GM12878 (cell line): ENCODE measurements at regions not wholly inside any gene's neighbourhood (a gene's known extent, or its start where the extent isn't known, plus 50 kb on each side); places are given as distances from the start of the nearest gene placed in this dataset.

Experiments used
- BHLHE40 ChIP-seq, 2 experiments: fragments of 450-650 bp in 1 of 2; IDR thresholded peaks; 2 replicates each; pipeline ENCODE4 v1.6.1; 2011 to 2017; ENCODE audit warnings: low read depth in 2 of 2, borderline replicate concordance in 1 of 2, improper control_type of control experiment in 1 of 2, low read length in 1 of 2, mild to moderate bottlenecking in 1 of 2
- EP300 ChIP-seq, 2 experiments: fragments of 150-350 bp in 1 of 2; IDR thresholded peaks; 2 replicates each; pipeline ENCODE4 v1.6.1; 2011 to 2012; ENCODE audit warnings: low read depth in 2 of 2, low read length in 2 of 2, borderline replicate concordance in 1 of 2, improper control_type of control experiment in 1 of 2, inconsistent platforms in 1 of 2; ENCODE audit not compliant: control insufficient read depth in 1 of 2
- EZH2 ChIP-seq: IDR thresholded peaks from 2 replicates; pipeline ENCODE4 v1.6.1; 2012; ENCODE audit warnings: low read depth, mild to moderate bottlenecking, control low read depth, inconsistent platforms, low read length, borderline replicate concordance; ENCODE audit not compliant: control insufficient read depth
- GABPA ChIP-seq: IDR thresholded peaks from 2 replicates; pipeline ENCODE4 v1.6.1; 2014; ENCODE audit warnings: antibody characterized with exemption, low read depth, mild to moderate bottlenecking, inconsistent platforms
- MYC ChIP-seq: IDR thresholded peaks from 2 replicates; pipeline ENCODE4 v1.6.1; 2011; ENCODE audit warnings: mild to moderate bottlenecking, low read length, moderate library complexity, inconsistent platforms; ENCODE audit not compliant: insufficient read depth, insufficient replicate concordance, insufficient read length, severe bottlenecking
- RAD21 ChIP-seq: IDR thresholded peaks from 2 replicates; pipeline ENCODE4 v1.6.1; 2011; ENCODE audit warnings: mild to moderate bottlenecking, low read depth, low read length, moderate library complexity; ENCODE audit not compliant: insufficient read depth
- SMC3 ChIP-seq: IDR thresholded peaks from 2 replicates; pipeline ENCODE4 v1.6.1; 2011; ENCODE audit warnings: low read length, improper control_type of control experiment, borderline replicate concordance
- TAF1 ChIP-seq: IDR thresholded peaks from 2 replicates; pipeline ENCODE4 v1.6.1; 2011; ENCODE audit warnings: mild to moderate bottlenecking, low read depth, low read length, borderline replicate concordance
- ZZZ3 ChIP-seq: IDR thresholded peaks from 2 replicates; pipeline ENCODE4 v1.6.1; 2011; ENCODE audit warnings: low read depth; ENCODE audit not compliant: control insufficient read depth, insufficient read length
- TF ChIP-seq, protein P1 (sequence below), 3 experiments: IDR thresholded peaks in 2 of 3; conservative IDR thresholded peaks in 1 of 3; 2 replicates each; pipeline ENCODE4 v1.5.1; 2011; ENCODE audit warnings: low read depth in 3 of 3, low read length in 3 of 3, mild to moderate bottlenecking in 3 of 3, control low read depth in 2 of 3, moderate library complexity in 2 of 3, inconsistent platforms in 1 of 3, mixed read lengths in 1 of 3; ENCODE audit not compliant: control insufficient read depth in 2 of 3, insufficient read depth in 1 of 3; ENCODE audit errors: extremely low read depth in 1 of 3
- TF ChIP-seq, protein P2 (sequence below): IDR thresholded peaks from 2 replicates; pipeline ENCODE4 v1.6.1; 2012; ENCODE audit warnings: low read depth, low read length, improper control_type of control experiment
- TF ChIP-seq, protein P3 (sequence below): IDR thresholded peaks from 2 replicates; pipeline ENCODE4 v1.6.1; 2012; ENCODE audit warnings: low read depth, low read length, improper control_type of control experiment

DNA sequence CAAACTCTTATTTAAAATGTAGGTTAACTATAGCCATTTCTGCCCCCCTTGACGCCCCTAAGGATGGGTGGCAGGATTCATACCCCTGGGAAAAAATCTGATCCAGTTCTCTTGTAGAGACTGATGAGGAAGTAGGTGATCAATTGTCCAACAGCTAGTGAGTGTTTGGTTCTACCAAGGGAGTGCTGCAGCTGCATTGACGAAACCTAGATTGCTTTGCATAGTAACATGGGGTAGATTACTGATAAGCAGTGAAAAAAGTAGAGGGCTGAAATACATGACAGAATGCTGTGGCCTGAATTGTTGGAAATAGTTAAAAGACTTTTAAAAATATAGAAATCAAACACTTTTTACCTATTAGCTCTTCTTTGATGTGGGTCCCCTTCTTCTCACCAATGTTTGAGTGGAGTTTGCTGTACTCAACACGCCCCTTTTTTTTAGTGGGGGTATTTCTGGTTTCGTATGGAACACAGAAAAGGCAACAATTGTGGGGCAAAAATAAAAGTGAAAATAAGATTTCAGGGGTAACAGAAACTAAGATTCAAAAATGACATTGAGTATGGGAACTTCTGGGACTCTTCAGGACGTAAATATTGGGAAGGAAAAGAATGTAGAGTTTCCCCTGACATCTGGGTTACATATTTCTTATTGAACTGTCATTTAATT, 66.2 kb downstream of the MAIP1 start:
- TF ChIP-seq RAD21, result no peak
- TF ChIP-seq, protein P1, sequence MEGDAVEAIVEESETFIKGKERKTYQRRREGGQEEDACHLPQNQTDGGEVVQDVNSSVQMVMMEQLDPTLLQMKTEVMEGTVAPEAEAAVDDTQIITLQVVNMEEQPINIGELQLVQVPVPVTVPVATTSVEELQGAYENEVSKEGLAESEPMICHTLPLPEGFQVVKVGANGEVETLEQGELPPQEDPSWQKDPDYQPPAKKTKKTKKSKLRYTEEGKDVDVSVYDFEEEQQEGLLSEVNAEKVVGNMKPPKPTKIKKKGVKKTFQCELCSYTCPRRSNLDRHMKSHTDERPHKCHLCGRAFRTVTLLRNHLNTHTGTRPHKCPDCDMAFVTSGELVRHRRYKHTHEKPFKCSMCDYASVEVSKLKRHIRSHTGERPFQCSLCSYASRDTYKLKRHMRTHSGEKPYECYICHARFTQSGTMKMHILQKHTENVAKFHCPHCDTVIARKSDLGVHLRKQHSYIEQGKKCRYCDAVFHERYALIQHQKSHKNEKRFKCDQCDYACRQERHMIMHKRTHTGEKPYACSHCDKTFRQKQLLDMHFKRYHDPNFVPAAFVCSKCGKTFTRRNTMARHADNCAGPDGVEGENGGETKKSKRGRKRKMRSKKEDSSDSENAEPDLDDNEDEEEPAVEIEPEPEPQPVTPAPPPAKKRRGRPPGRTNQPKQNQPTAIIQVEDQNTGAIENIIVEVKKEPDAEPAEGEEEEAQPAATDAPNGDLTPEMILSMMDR (IDR thresholded peaks at IDR 0.05 in 2 of 3, conservative IDR thresholded peaks at IDR 0.05 in 1 of 3; ENCODE audit: control insufficient read depth in 2 of 3, extremely low read depth in 1 of 3, insufficient read depth in 1 of 3, low read depth in 3 of 3, low read length in 3 of 3), result no peak
- TF ChIP-seq MYC, result no peak
- TF ChIP-seq EP300 (IDR thresholded peaks at IDR 0.05; ENCODE audit: borderline replicate concordance in 1 of 2, control insufficient read depth in 1 of 2, low read depth in 2 of 2, low read length in 2 of 2), result no peak
- TF ChIP-seq ZZZ3, result no peak
- no peak for TF ChIP-seq BHLHE40 (IDR thresholded peaks at IDR 0.05; ENCODE audit: borderline replicate concordance in 1 of 2, low read depth in 2 of 2, low read length in 1 of 2)
- TF ChIP-seq, protein P2, sequence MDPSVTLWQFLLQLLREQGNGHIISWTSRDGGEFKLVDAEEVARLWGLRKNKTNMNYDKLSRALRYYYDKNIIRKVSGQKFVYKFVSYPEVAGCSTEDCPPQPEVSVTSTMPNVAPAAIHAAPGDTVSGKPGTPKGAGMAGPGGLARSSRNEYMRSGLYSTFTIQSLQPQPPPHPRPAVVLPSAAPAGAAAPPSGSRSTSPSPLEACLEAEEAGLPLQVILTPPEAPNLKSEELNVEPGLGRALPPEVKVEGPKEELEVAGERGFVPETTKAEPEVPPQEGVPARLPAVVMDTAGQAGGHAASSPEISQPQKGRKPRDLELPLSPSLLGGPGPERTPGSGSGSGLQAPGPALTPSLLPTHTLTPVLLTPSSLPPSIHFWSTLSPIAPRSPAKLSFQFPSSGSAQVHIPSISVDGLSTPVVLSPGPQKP, result no peak
- no peak for TF ChIP-seq SMC3
- no peak for TF ChIP-seq TAF1
- TF ChIP-seq, protein P3, sequence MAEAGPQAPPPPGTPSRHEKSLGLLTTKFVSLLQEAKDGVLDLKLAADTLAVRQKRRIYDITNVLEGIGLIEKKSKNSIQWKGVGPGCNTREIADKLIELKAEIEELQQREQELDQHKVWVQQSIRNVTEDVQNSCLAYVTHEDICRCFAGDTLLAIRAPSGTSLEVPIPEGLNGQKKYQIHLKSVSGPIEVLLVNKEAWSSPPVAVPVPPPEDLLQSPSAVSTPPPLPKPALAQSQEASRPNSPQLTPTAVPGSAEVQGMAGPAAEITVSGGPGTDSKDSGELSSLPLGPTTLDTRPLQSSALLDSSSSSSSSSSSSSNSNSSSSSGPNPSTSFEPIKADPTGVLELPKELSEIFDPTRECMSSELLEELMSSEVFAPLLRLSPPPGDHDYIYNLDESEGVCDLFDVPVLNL, result no peak
- TF ChIP-seq GABPA, result no peak
- no peak for TF ChIP-seq EZH2
